ENCODE measurements at regions not wholly inside any gene's neighbourhood (a gene's known extent, or its start where the extent isn't known, plus 50 kb on each side); places are given as distances from the start of the nearest gene placed in this dataset.

DNA sequence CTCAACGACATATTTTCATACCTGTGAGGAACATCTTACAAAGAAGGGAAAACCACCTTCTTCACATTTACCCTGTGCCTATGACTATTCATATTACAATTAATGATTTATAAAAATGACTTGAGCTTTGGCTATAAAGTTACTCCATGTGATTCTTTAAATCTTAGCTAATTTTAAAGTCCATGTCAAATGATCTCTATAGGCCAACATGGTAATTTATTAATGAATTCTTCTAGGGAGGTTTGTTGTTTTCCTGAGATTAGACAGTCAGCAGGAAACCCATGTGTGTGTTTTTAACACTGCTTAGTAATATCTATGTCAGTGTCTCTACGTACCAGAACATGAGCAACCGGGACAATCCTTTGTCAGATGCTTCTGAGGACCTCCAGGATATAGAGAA is 307.3 kb downstream of the IPMK start:
- Histone ChIP-seq H3F3A (replicated peaks; ENCODE audit: insufficient read depth) (peaks cover 7% of the 10 kb centered on the region), H3K36me3 (replicated peaks in 1 of 2; ENCODE audit: control insufficient read depth in 1 of 2, insufficient read depth in 2 of 2, low read length in 1 of 2) (no peaks in the 10 kb centered on the region), H2AFZ (ENCODE audit: low read depth) (no peak overlapping the region), H3K9me2 (no peaks in the 10 kb centered on the region), H4K20me1 (ENCODE audit: insufficient read depth) (no peaks in the 10 kb centered on the region), H3K4me2 (no peak overlapping the region), H3K9ac (no peak overlapping the region), H3K4me1 (ENCODE audit: control insufficient read depth in 1 of 2, insufficient read depth in 2 of 2, low read depth in 1 of 2, low read length in 1 of 2) (peaks cover 2 to 6% of the 10 kb centered on the region in 2 experiments; a peak in 2 of 4 replicates), H3K27me3 (ENCODE audit: insufficient read depth) (no peaks in the 10 kb centered on the region), H3K27ac (ENCODE audit: low read depth in 2 of 2, low read length in 1 of 2) (no peak overlapping the region), H3K9me3 (no peaks in the 10 kb centered on the region), H3K4me3 (ENCODE audit: low read depth in 2 of 2, low read length in 1 of 2) (no peak overlapping the region), H3K79me2 (ENCODE audit: insufficient read depth) (no peaks in the 10 kb centered on the region)
- CTCF ChIA-PET: no interaction called here
- no peak for DNase-seq
- WGBS (ENCODE audit: low lambda C conversion rate): 30% methylated on average over 3 of the region's 3 CpGs
- TF ChIP-seq, protein P1, sequence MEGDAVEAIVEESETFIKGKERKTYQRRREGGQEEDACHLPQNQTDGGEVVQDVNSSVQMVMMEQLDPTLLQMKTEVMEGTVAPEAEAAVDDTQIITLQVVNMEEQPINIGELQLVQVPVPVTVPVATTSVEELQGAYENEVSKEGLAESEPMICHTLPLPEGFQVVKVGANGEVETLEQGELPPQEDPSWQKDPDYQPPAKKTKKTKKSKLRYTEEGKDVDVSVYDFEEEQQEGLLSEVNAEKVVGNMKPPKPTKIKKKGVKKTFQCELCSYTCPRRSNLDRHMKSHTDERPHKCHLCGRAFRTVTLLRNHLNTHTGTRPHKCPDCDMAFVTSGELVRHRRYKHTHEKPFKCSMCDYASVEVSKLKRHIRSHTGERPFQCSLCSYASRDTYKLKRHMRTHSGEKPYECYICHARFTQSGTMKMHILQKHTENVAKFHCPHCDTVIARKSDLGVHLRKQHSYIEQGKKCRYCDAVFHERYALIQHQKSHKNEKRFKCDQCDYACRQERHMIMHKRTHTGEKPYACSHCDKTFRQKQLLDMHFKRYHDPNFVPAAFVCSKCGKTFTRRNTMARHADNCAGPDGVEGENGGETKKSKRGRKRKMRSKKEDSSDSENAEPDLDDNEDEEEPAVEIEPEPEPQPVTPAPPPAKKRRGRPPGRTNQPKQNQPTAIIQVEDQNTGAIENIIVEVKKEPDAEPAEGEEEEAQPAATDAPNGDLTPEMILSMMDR (IDR thresholded peaks at IDR 0.05): no peak
- TF ChIP-seq ELF1 (IDR thresholded peaks at IDR 0.05) (no peak), RCOR1 (IDR thresholded peaks at IDR 0.05; ENCODE audit: low read length) (no peak)
- POLR2A ChIA-PET: no interaction called here

DNA sequence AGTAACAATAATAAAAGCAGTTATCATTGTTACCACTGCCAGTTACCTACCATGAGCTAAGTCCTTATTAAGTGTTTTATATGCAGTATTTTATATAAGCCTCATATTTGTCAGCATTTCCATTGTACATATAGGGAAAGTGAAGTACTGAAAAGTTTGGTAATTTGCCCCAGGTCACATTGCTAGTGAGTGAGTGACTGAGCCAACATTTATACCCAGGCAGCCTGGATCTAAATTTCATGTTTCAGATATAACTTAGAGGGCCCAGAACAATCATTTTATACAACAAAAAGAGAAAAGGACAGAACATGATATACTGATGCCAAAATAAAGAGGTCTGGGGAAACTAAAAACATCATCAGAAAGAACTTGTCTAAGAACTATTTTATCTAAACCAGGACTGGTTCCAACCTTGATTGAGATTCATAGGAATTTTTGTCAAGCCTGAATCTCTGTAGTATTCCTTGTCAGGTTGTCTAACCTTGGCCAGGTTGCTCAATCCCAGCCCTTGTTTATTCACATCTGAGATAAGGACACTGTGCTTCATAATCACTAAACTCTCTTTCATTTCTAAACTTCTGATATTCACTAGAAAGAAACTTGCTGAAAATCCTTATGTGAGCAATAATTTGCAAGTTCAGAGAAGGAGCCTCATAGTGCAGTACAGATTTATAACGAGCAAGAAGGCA is 308.2 kb downstream of the IPMK start:
- Histone ChIP-seq H3K79me2 (ENCODE audit: insufficient read depth) (no peaks in the 10 kb centered on the region), H3K9me3 (no peaks in the 10 kb centered on the region), H3K4me3 (ENCODE audit: low read depth in 2 of 2, low read length in 1 of 2) (no peak overlapping the region), H3K9ac (no peak overlapping the region), H3K4me1 (ENCODE audit: control insufficient read depth in 1 of 2, insufficient read depth in 2 of 2, low read depth in 1 of 2, low read length in 1 of 2) (peaks cover 0 to 2% of the 10 kb centered on the region in 2 experiments; a peak in 1 of 4 replicates), H3K27ac (ENCODE audit: low read depth in 2 of 2, low read length in 1 of 2) (no peak overlapping the region), H3K4me2 (no peak overlapping the region), H3K27me3 (ENCODE audit: insufficient read depth) (no peaks in the 10 kb centered on the region), H4K20me1 (ENCODE audit: insufficient read depth) (no peaks in the 10 kb centered on the region), H2AFZ (ENCODE audit: low read depth) (no peak overlapping the region), H3K9me2 (no peaks in the 10 kb centered on the region), H3F3A (replicated peaks; ENCODE audit: insufficient read depth) (peaks cover 2% of the 10 kb centered on the region), H3K36me3 (replicated peaks in 1 of 2; ENCODE audit: control insufficient read depth in 1 of 2, insufficient read depth in 2 of 2, low read length in 1 of 2) (no peaks in the 10 kb centered on the region)
- POLR2A ChIA-PET: no interaction called here
- TF ChIP-seq RAD21 (IDR thresholded peaks at IDR 0.05; ENCODE audit: low read length) (no peak), RCOR1 (IDR thresholded peaks at IDR 0.05; ENCODE audit: low read length) (no peak), GABPA (IDR thresholded peaks at IDR 0.05; ENCODE audit: low read depth) (no peak), CHD2 (IDR thresholded peaks at IDR 0.05; ENCODE audit: low read length, partially characterized antibody) (no peak), POLR2AphosphoS5 (IDR thresholded peaks at IDR 0.05; ENCODE audit: low read depth, low read length) (no peak), GATA2 (CRISPR knock-in tag; IDR thresholded peaks at IDR 0.05) (no peak), RXRA (IDR thresholded peaks at IDR 0.05; ENCODE audit: borderline replicate concordance, low read depth) (no peak), NRF1 (IDR thresholded peaks at IDR 0.05; ENCODE audit: low read depth, low read length) (no peak), JUND (IDR thresholded peaks at IDR 0.05) (no peak), FOSL2 (IDR thresholded peaks at IDR 0.05; ENCODE audit: borderline replicate concordance, low read depth) (no peak), SIN3A (IDR thresholded peaks at IDR 0.05; ENCODE audit: borderline replicate concordance, low read depth, low read length) (no peak), EZH2phosphoT487 (IDR thresholded peaks at IDR 0.05; ENCODE audit: borderline replicate concordance, low read depth) (no peak), SMC3 (IDR thresholded peaks at IDR 0.05; ENCODE audit: low read depth, low read length) (no peak), FOXM1 (IDR thresholded peaks at IDR 0.05; ENCODE audit: low read depth) (no peak)
- TF ChIP-seq, protein P2, sequence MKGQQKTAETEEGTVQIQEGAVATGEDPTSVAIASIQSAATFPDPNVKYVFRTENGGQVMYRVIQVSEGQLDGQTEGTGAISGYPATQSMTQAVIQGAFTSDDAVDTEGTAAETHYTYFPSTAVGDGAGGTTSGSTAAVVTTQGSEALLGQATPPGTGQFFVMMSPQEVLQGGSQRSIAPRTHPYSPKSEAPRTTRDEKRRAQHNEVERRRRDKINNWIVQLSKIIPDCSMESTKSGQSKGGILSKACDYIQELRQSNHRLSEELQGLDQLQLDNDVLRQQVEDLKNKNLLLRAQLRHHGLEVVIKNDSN (IDR thresholded peaks at IDR 0.05; ENCODE audit: borderline replicate concordance, low read depth): no peak
- TF ChIP-seq, protein P3, sequence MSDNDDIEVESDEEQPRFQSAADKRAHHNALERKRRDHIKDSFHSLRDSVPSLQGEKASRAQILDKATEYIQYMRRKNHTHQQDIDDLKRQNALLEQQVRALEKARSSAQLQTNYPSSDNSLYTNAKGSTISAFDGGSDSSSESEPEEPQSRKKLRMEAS (IDR thresholded peaks at IDR 0.05; ENCODE audit: low read depth): no peak
- TF ChIP-seq, protein P4, sequence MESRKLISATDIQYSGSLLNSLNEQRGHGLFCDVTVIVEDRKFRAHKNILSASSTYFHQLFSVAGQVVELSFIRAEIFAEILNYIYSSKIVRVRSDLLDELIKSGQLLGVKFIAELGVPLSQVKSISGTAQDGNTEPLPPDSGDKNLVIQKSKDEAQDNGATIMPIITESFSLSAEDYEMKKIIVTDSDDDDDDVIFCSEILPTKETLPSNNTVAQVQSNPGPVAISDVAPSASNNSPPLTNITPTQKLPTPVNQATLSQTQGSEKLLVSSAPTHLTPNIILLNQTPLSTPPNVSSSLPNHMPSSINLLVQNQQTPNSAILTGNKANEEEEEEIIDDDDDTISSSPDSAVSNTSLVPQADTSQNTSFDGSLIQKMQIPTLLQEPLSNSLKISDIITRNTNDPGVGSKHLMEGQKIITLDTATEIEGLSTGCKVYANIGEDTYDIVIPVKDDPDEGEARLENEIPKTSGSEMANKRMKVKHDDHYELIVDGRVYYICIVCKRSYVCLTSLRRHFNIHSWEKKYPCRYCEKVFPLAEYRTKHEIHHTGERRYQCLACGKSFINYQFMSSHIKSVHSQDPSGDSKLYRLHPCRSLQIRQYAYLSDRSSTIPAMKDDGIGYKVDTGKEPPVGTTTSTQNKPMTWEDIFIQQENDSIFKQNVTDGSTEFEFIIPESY (IDR thresholded peaks at IDR 0.05; ENCODE audit: borderline replicate concordance, low read depth): no peak
- TF ChIP-seq, protein P5, sequence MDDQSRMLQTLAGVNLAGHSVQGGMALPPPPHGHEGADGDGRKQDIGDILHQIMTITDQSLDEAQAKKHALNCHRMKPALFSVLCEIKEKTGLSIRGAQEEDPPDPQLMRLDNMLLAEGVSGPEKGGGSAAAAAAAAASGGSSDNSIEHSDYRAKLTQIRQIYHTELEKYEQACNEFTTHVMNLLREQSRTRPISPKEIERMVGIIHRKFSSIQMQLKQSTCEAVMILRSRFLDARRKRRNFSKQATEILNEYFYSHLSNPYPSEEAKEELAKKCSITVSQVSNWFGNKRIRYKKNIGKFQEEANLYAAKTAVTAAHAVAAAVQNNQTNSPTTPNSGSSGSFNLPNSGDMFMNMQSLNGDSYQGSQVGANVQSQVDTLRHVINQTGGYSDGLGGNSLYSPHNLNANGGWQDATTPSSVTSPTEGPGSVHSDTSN (IDR thresholded peaks at IDR 0.05): no peak
- TF ChIP-seq, protein P6, sequence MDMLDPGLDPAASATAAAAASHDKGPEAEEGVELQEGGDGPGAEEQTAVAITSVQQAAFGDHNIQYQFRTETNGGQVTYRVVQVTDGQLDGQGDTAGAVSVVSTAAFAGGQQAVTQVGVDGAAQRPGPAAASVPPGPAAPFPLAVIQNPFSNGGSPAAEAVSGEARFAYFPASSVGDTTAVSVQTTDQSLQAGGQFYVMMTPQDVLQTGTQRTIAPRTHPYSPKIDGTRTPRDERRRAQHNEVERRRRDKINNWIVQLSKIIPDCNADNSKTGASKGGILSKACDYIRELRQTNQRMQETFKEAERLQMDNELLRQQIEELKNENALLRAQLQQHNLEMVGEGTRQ (IDR thresholded peaks at IDR 0.05; ENCODE audit: borderline replicate concordance, low read depth, low read length): no peak
- CTCF ChIA-PET: no interaction called here
- no peak for DNase-seq
- 22% methylated on average over 1 of the region's 1 CpG for WGBS (ENCODE audit: low lambda C conversion rate)
